B cell (primary cell): ENCODE measurements at regions not wholly inside any gene's neighbourhood (a gene's known extent, or its start where the extent isn't known, plus 50 kb on each side); places are given as distances from the start of the nearest gene placed in this dataset.

Source experiments
- ATAC-seq: fragments of 200-7000 bp; cut with Tn5 transposase; one replicate; pipeline ENCODE4 v1.10.0; 2021; ENCODE audit warnings: low read depth, mild to moderate bottlenecking, moderate number of reproducible peaks, moderate library complexity
- CTCF ChIA-PET: fragments of 350-600 bp; sonication (Branson Sonifier 250); formaldehyde crosslinking; loops from one replicate; lab custom pipeline; 2021; ENCODE audit warnings: antibody characterized with exemption, inconsistent platforms; lab: Charles Lee
- POLR2A ChIA-PET: fragments of 350-600 bp; sonication (Branson Sonifier 250); formaldehyde crosslinking; loops from one replicate; lab custom pipeline; 2021; ENCODE audit warnings: antibody characterized with exemption; lab: Charles Lee
- DNase-seq: peaks from one replicate; pipeline ENCODE4 v3.0.0; 2013
- H2AFZ ChIP-seq: 2 replicates; pipeline ENCODE4 v1.6.1; 2012; ENCODE audit warnings: mild to moderate bottlenecking, low read depth, low read length; ENCODE audit not compliant: insufficient read depth, poor library complexity, severe bottlenecking
- H3K27ac ChIP-seq, 2 donors: 1 replicate in 1 of 2; 2 replicates in 1 of 2; pipeline ENCODE4 v1.5.1; 2012 to 2013; ENCODE audit warnings: low read length in 2 of 2, mild to moderate bottlenecking in 2 of 2, moderate library complexity in 1 of 2
- H3K27me3 ChIP-seq, 4 experiments: fragments of 200-600 bp in 1 of 4; sonication (generic) in 1 of 4; replicated peaks in 1 of 4; 1 replicate in 2 of 4; 2 replicates in 2 of 4; pipeline versions ENCODE4 v1.6.1 to v1.7.0; 2013 to 2016; ENCODE audit warnings: low read length in 3 of 4, mild to moderate bottlenecking in 2 of 4, mixed read lengths in 1 of 4, moderate library complexity in 1 of 4; ENCODE audit not compliant: insufficient read depth in 4 of 4, control insufficient read depth in 3 of 4; ENCODE audit errors: control extremely low read depth in 1 of 4
- H3K36me3 ChIP-seq, 2 experiments: replicated peaks in 1 of 2; 1 replicate in 1 of 2; 2 replicates in 1 of 2; pipeline versions ENCODE4 v1.6.1 to v1.7.1; 2013; ENCODE audit warnings: low read length in 1 of 2; ENCODE audit not compliant: insufficient read depth in 2 of 2, control insufficient read depth in 1 of 2; ENCODE audit errors: control extremely low read depth in 1 of 2, extremely low read depth in 1 of 2
- H3K4me1 ChIP-seq, 2 donors: fragments of 200-600 bp in 1 of 2; sonication (generic) in 1 of 2; 1 replicate in 1 of 2; 2 replicates in 1 of 2; pipeline versions ENCODE4 v1.5.1 to v1.6.1; 2013 to 2017; ENCODE audit warnings: low read length in 2 of 2; ENCODE audit not compliant: control insufficient read depth in 2 of 2, insufficient read depth in 2 of 2
- H3K4me2 ChIP-seq: replicated peaks from 2 replicates; pipeline ENCODE3; 2012; ENCODE audit warnings: mild to moderate bottlenecking, low read depth, low read length; ENCODE audit not compliant: poor library complexity, severe bottlenecking
- H3K4me3 ChIP-seq, 5 experiments: fragments of 200-600 bp in 1 of 5; sonication (generic) in 1 of 5; 1 replicate in 3 of 5; 2 replicates in 2 of 5; pipeline versions ENCODE4 v1.5.1 to v1.7.0; 2011 to 2016; ENCODE audit warnings: low read length in 4 of 5, mild to moderate bottlenecking in 4 of 5, low read depth in 2 of 5, control low read depth in 1 of 5, moderate library complexity in 1 of 5; ENCODE audit not compliant: insufficient read depth in 1 of 5; ENCODE audit errors: control extremely low read depth in 1 of 5, extremely low read depth in 1 of 5
- H3K79me2 ChIP-seq: fragments of 200-600 bp; sonication (generic); one replicate; pipeline ENCODE4 v1.6.0; 2016; ENCODE audit warnings: low read length; ENCODE audit not compliant: control insufficient read depth, insufficient read depth
- H3K9ac ChIP-seq: fragments of 200-600 bp; sonication (generic); 2 replicates; pipeline ENCODE4 v1.6.1; 2017; ENCODE audit warnings: mild to moderate bottlenecking, low read length, moderate library complexity
- H3K9me3 ChIP-seq, 3 donors: one replicate each; pipeline versions ENCODE4 v1.6.1 to v1.7.1; 2013; ENCODE audit warnings: low read length in 2 of 3; ENCODE audit not compliant: control insufficient read depth in 2 of 3, insufficient read depth in 1 of 3; ENCODE audit errors: control extremely low read depth in 1 of 3
- H4K20me1 ChIP-seq: 2 replicates; pipeline ENCODE4 v1.6.0; 2012; ENCODE audit warnings: mild to moderate bottlenecking, low read length; ENCODE audit not compliant: insufficient read depth, control insufficient read depth, poor library complexity, severe bottlenecking
- H3K27ac Mint-ChIP-seq: one replicate; pipeline ENCODE4 v1.8.0; 2021; ENCODE audit warnings: mixed read lengths
- H3K27me3 Mint-ChIP-seq: one replicate; pipeline ENCODE4 v1.8.0; 2021; ENCODE audit warnings: mixed read lengths
- H3K4me1 Mint-ChIP-seq: one replicate; pipeline ENCODE4 v1.8.0; 2021; ENCODE audit warnings: mixed read lengths
- H3K4me3 Mint-ChIP-seq: one replicate; pipeline ENCODE4 v1.8.0; 2021; ENCODE audit warnings: mixed read lengths
- H3K9me3 Mint-ChIP-seq: one replicate; pipeline ENCODE4 v1.8.0; 2022; ENCODE audit warnings: mixed read lengths; ENCODE audit not compliant: insufficient read depth
- CTCF ChIP-seq: fragments of 200-600 bp; IDR thresholded peaks from one replicate; pipeline ENCODE4 v1.8.0; 2022; ENCODE audit warnings: antibody characterized with exemption, mild to moderate bottlenecking
- EZH2 ChIP-seq: IDR thresholded peaks from 2 replicates; pipeline ENCODE4 v1.6.1; 2012; ENCODE audit warnings: borderline replicate concordance, low read depth, mild to moderate bottlenecking, moderate library complexity, low read length; ENCODE audit not compliant: insufficient read depth, poor library complexity, severe bottlenecking
- WGBS: methylation state at CpG from one replicate; pipeline ENCODE4 v1.1.5; 2013; ENCODE audit warnings: missing lambda C conversion rate; ENCODE audit not compliant: insufficient coverage; 5-methylcytosine and 5-hydroxymethylcytosine counted together
- intact Hi-C: fragments of 100-400 bp; cut with micrococcal nuclease; formaldehyde crosslinking; loops from one replicate; pipeline ENCODE4 v1.10.0; 2022

DNA sequence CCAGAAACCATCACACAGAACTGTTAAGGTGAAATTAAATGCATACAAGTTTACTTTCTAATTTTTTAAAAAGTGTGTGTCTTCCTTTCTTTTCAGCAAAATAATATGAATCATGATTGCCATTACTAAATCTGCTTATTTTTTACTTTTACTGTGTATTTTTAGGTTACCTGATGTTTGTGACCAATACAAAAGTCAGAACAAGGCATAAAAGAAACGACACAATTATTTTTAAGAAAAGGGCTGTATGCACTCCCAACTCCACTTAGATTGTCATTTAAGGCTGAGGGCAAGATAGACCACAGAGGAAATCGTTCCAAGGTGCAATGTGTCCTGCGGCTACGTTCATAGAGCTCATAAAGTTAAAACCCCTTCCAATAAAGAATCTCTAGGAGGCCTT lies 797.0 kb downstream of the TDRD15 start:
- Histone ChIP-seq H3K36me3 (no peaks in the 10 kb centered on the region), H3K79me2 (no peaks in the 10 kb centered on the region), H3K4me2 (no peak overlapping the region), H3K9me3 (no peaks in the 10 kb centered on the region), H3K27ac (no peak overlapping the region), H3K9ac (no peak overlapping the region), H3K4me3 (no peak overlapping the region), H2AFZ (no peak overlapping the region), H3K4me1 (no peaks in the 10 kb centered on the region), H4K20me1 (no peaks in the 10 kb centered on the region), H3K27me3 (no peaks in the 10 kb centered on the region)
- H3K4me1 Mint-ChIP-seq, result no peaks in the 10 kb centered on the region
- TF ChIP-seq CTCF (no peak), EZH2 (no peak)
- no peaks in the 10 kb centered on the region for H3K27me3 Mint-ChIP-seq
- 80% methylated on average over 2 of the region's 4 CpGs for WGBS
- ChIA-PET CTCF (no interaction called here), POLR2A (no interaction called here)
- H3K27ac Mint-ChIP-seq, result no peak overlapping the region
- DNase-seq (no peak), ATAC-seq (no peak)
- intact Hi-C loops, result no loop called here
- no peak overlapping the region for H3K4me3 Mint-ChIP-seq
- H3K9me3 Mint-ChIP-seq, result peaks cover 13% of the 10 kb centered on the region

DNA sequence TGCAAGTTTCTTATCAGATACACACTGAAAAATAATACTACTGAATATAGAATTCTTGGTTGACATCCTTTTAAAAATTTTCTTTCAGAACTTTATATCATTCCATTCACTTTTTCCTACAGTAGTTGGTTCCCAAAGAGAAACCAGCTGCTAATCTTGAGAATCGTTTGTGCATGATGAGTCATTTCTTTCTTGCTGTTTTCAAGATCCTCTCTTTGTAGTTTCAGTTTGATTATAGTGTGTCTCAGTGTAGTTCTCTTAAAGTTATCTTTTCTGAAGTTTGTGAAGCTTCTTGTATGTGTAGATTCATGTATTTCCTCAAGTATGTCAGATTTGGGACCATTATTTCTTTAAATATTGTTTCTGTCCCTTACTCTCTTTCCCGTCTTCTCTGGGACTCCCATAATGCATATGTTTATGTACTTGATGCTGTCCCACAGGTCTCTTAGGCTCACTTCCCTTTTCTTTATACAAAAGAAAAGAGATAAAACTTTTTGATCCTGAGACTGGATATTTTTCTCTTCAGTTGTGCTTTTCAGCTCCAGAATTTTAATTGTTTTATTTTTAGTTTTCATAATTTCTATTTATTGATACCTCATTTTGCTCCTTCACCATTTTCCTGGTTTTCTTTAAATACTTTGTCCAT lies 801.0 kb downstream of the TDRD15 start:
- no peaks in the 10 kb centered on the region for H3K4me1 Mint-ChIP-seq
- CTCF ChIA-PET, result no interaction called here

More for the DNA sequence above, 801.0 kb downstream of the TDRD15 start:
- no peaks in the 10 kb centered on the region for H3K9me3 ChIP-seq
- no peak overlapping the region for H3K27ac ChIP-seq
- H3K4me3 Mint-ChIP-seq, result no peak overlapping the region
- ATAC-seq (no peak), DNase-seq (no peak)
- H3K4me3 ChIP-seq, result no peak overlapping the region
- H3K27me3 ChIP-seq, result no peaks in the 10 kb centered on the region
- H3K27ac Mint-ChIP-seq, result no peak overlapping the region
- no peaks in the 10 kb centered on the region for H3K4me1 ChIP-seq
- POLR2A ChIA-PET, result no interaction called here
- peaks cover 13% of the 10 kb centered on the region for H3K9me3 Mint-ChIP-seq
- no CpG with 5 or more reads among the region's 2 CpGs for WGBS
- intact Hi-C loops, result no loop called here
- no peaks in the 10 kb centered on the region for H4K20me1 ChIP-seq
- H3K27me3 Mint-ChIP-seq, result no peaks in the 10 kb centered on the region
- no peaks in the 10 kb centered on the region for H3K79me2 ChIP-seq
- H3K4me2 ChIP-seq, result no peak overlapping the region
- H2AFZ ChIP-seq, result no peak overlapping the region
- no peak for TF ChIP-seq EZH2
- no peak for TF ChIP-seq CTCF
- no peak overlapping the region for H3K9ac ChIP-seq
- no peaks in the 10 kb centered on the region for H3K36me3 ChIP-seq
